ENCODE measurements at regions not wholly inside any gene's neighbourhood (a gene's known extent, or its start where the extent isn't known, plus 50 kb on each side); places are given as distances from the start of the nearest gene placed in this dataset.

DNA sequence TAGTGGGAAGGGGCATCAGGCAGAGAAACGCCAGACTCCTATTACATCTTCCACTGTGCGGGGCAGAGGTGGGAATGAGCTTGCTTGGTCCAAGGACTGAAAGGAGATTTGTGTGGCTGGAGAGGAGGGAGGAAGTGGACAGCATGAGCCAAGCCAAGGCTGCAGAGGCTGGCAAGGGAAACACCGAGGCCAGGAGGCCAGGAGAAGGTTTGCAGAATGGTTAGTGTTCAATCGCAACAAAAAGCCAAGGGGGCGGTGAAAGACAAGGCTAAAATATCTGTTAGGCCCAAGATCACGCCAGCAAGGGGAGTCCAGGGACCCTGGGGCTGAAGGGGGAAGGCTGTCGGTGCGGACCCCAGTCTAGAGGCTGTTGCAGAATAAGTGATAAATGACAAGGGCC lies 75.8 kb downstream of the CPN2 start:
- TF ChIP-seq POLR2A (IDR thresholded peaks at IDR 0.05) (no peak), POLR2AphosphoS5 (IDR thresholded peaks at IDR 0.05; ENCODE audit: insufficient read depth in 1 of 2, low read depth in 1 of 2) (no peak)
- TF ChIP-seq, protein P1, sequence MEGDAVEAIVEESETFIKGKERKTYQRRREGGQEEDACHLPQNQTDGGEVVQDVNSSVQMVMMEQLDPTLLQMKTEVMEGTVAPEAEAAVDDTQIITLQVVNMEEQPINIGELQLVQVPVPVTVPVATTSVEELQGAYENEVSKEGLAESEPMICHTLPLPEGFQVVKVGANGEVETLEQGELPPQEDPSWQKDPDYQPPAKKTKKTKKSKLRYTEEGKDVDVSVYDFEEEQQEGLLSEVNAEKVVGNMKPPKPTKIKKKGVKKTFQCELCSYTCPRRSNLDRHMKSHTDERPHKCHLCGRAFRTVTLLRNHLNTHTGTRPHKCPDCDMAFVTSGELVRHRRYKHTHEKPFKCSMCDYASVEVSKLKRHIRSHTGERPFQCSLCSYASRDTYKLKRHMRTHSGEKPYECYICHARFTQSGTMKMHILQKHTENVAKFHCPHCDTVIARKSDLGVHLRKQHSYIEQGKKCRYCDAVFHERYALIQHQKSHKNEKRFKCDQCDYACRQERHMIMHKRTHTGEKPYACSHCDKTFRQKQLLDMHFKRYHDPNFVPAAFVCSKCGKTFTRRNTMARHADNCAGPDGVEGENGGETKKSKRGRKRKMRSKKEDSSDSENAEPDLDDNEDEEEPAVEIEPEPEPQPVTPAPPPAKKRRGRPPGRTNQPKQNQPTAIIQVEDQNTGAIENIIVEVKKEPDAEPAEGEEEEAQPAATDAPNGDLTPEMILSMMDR (IDR thresholded peaks at IDR 0.05), result no peak

Measured in vagina (tissue), 2 donors.